ENCODE measurements at regions not wholly inside any gene's neighbourhood (a gene's known extent, or its start where the extent isn't known, plus 50 kb on each side); places are given as distances from the start of the nearest gene placed in this dataset.
"Not testable (repeated sequence)": the region's sequence is repeated elsewhere in the genome, so short reads cannot be mapped to it uniquely, and the experiment has no call there.

GRCh38 chr17:30601984-30602383, 124.8 kb downstream of the GOSR1 start:
- H3K27ac Mint-ChIP-seq; CTCF ChIA-PET; H3K36me3 Mint-ChIP-seq (ENCODE audit: low read depth); H3K36me3 ChIP-seq (ENCODE audit: insufficient read depth, low read length); H3K4me3 ChIP-seq (ENCODE audit: low read length); H3K27me3 ChIP-seq (ENCODE audit: control insufficient read depth in 1 of 2, insufficient read depth in 2 of 2, low read length in 2 of 2); DNase-seq; ATAC-seq (ENCODE audit: poor library complexity); H3K9me3 Mint-ChIP-seq; intact Hi-C loops (cut with DNase I, micrococcal nuclease); POLR2A ChIA-PET; H3K27ac ChIP-seq (ENCODE audit: low read depth in 1 of 2, low read length in 2 of 2); H3K27me3 Mint-ChIP-seq; H3K9me3 ChIP-seq (ENCODE audit: control insufficient read depth in 1 of 2, insufficient read depth in 1 of 2, low read length in 2 of 2): not testable (repeated sequence)
- H3K4me1 ChIP-seq (ENCODE audit: insufficient read depth, low read length), result peaks cover 12% of the 10 kb centered on the region
- Mint-ChIP-seq H3K4me1 (ENCODE audit: low read depth) (peaks cover 28% of the 10 kb centered on the region), H3K4me3 (peak overlapping the region; percentile 90)

GRCh38 chr17:30600830-30601494, 123.8 kb downstream of the GOSR1 start:
- no peaks in the 10 kb centered on the region for H3K27me3 ChIP-seq (ENCODE audit: control insufficient read depth in 1 of 2, insufficient read depth in 2 of 2, low read length in 2 of 2)

GRCh38 chr17:30600060-30600829, 123.0 kb downstream of the GOSR1 start:
- peak overlapping the region; percentile 79 for H3K27ac Mint-ChIP-seq
- Histone ChIP-seq H3K4me1 (ENCODE audit: insufficient read depth, low read length) (peaks cover 12% of the 10 kb centered on the region), H3K36me3 (ENCODE audit: insufficient read depth, low read length) (no peaks in the 10 kb centered on the region), H3K27me3 (ENCODE audit: control insufficient read depth in 1 of 2, insufficient read depth in 2 of 2, low read length in 2 of 2) (no peaks in the 10 kb centered on the region), H3K9me3 (ENCODE audit: control insufficient read depth in 1 of 2, insufficient read depth in 1 of 2, low read length in 2 of 2) (no peaks in the 10 kb centered on the region), H3K27ac (ENCODE audit: low read depth in 1 of 2, low read length in 2 of 2) (no peak overlapping the region), H3K4me3 (ENCODE audit: low read length) (peak overlapping the region; percentile 76)
- DNase-seq (peak; percentile 14 to 75 (median 44)), ATAC-seq (ENCODE audit: poor library complexity) (peak; percentile 84)
- POLR2A ChIA-PET, result no interaction called here
- intact Hi-C loops (cut with DNase I, micrococcal nuclease), result loop anchor here in 1 of 2 experiments (1.0 kb wide), 1 partner anchor 12 kb away; no protein-coding TSS in a partner anchor
- CTCF ChIA-PET, result interaction anchor here (1.1 kb wide), 1 partner anchor 496 kb away, joined by 4 read pairs; no protein-coding TSS in a partner anchor
- peaks cover 26% of the 10 kb centered on the region for H3K4me1 Mint-ChIP-seq (ENCODE audit: low read depth)
- H3K27me3 Mint-ChIP-seq, result no peaks in the 10 kb centered on the region
- peak overlapping the region; percentile 90 for H3K4me3 Mint-ChIP-seq
- H3K36me3 Mint-ChIP-seq (ENCODE audit: low read depth), result peaks cover 4% of the 10 kb centered on the region
- peak; percentile 39 for TF ChIP-seq CTCF (IDR thresholded peaks at IDR 0.05)
- no peaks in the 10 kb centered on the region for H3K9me3 Mint-ChIP-seq

More at GRCh38 chr17:30600830-30601494, 123.8 kb downstream of the GOSR1 start:
- Mint-ChIP-seq H3K4me1 (ENCODE audit: low read depth) (peaks cover 28% of the 10 kb centered on the region), H3K36me3 (ENCODE audit: low read depth) (peaks cover 4% of the 10 kb centered on the region), H3K27ac (peak overlapping the region; percentile 79), H3K4me3 (peak overlapping the region; percentile 97), H3K27me3 (no peaks in the 10 kb centered on the region), H3K9me3 (no peaks in the 10 kb centered on the region)
- Histone ChIP-seq H3K36me3 (ENCODE audit: insufficient read depth, low read length) (no peaks in the 10 kb centered on the region), H3K4me1 (ENCODE audit: insufficient read depth, low read length) (peaks cover 12% of the 10 kb centered on the region), H3K4me3 (ENCODE audit: low read length) (peak overlapping the region; percentile 76), H3K9me3 (ENCODE audit: control insufficient read depth in 1 of 2, insufficient read depth in 1 of 2, low read length in 2 of 2) (no peaks in the 10 kb centered on the region), H3K27ac (ENCODE audit: low read depth in 1 of 2, low read length in 2 of 2) (no peak overlapping the region)
- POLR2A ChIA-PET, result no interaction called here
- CTCF ChIA-PET, result interaction anchor here (1.1 kb wide), 1 partner anchor 496 kb away, joined by 4 read pairs; no protein-coding TSS in a partner anchor
- DNase-seq (peak in 9 of 14 experiments; percentile 1 to 30 (median 9)), ATAC-seq (ENCODE audit: poor library complexity) (no peak)
- intact Hi-C loops (cut with DNase I, micrococcal nuclease), result loop anchor here in 1 of 2 experiments (1.0 kb wide), 1 partner anchor 13 kb away; no protein-coding TSS in a partner anchor
- TF ChIP-seq CTCF (IDR thresholded peaks at IDR 0.05), result no peak
